NOMO-1 treated with dmso at 0.1 percent for 144 hours (cell line): ENCODE measurements at regions not wholly inside any gene's neighbourhood (a gene's known extent, or its start where the extent isn't known, plus 50 kb on each side); places are given as distances from the start of the nearest gene placed in this dataset.
"Not testable (repeated sequence)": the region's sequence is repeated elsewhere in the genome, so short reads cannot be mapped to it uniquely, and the experiment has no call there.

Experiments
- DNase-seq: peaks from one replicate; lab custom pipeline; 2025; ENCODE audit not compliant: unreplicated experiment; lab: John Stamatoyannopoulos, UW

DNA sequence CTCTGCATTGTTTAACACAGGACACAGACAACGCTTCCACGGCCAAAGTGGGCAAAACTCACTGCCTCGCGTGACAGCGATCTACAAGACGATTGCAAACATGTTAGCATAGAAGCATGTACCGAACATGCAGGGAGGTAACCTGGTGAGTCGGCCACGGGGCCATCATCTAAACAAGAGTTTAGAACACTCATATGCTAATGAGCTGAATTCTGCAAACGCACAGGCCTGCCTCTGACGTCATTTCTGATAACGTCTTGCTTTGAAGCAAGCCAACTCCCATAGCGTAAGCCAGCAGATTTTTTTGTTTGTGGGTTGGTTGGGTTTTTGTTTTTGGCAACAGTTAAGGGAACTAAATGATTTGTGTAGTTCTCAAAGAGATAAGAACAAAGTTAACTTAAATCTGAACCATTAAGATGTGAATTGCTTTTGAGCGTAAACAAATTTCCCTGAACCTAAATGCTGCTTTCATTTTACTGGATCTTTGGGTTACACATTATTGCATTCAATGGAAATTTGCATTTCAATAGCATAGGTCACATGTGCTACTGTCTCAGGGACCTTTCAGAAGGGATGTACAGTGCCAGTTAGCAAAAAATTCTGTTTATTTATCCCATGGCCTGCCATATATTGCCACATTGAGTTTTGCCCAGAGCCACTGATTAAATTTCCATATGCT is 184.5 kb upstream of the PDE10A start:
- no peak for DNase-seq

DNA sequence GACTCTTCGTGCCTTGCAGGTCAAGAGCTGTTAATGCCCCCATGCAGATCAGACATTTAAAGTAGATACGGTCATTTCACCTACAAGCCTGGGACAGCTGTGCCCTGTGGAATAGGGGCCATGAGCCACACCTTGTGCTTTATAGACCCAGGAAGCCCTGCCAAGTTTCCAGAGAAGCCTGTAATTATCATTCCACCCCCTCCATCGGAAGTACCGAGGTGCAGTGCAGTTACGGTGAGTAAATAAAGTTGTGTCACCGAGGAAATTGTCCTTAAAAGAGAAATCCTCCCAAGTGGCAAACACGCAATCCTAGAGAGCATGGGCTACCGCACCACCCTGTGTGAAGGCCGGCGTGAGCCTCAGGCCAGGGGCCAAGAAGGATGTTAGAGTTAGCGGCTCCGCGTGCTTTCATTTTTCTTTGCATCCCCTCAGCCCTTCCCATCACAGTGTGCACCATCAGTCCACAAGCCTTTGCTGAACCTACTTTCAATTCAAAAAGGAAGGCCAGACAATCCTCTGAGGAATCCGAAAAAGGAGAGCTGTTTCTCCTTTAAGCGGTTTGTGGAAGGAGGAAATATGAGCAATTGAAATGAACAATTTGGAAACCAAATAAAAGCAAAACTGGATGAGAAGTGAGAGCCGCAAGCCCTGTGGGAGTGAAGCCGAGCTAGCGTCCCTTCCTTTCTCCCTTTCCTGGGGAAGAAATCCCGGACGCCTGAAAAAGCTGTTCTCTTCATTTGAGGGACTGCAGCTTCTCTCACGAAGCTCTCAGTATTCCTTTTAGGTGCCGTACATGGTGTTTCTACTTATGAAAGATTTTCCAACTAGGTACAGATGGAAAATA is 183.3 kb upstream of the PDE10A start:
- DNase-seq: no peak

DNA sequence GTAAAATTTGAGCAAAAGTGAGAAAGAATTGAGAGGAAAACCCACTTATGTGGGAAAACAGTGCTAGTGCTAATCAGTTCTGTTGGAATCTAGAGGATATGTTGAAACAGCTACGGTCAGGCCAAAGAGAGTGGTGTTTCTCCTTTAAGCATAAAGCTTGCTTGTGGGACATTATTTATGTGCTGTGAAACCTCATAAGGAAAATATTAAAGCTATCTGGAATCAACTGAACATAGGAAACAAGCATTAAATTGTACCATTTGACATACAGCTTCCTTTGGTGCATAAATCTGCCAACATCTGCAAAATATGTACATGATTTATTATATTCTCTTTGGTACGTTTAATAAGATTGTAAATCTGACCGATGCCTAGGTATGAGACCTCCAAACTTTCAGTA is 182.5 kb upstream of the PDE10A start:
- no peak for DNase-seq

DNA sequence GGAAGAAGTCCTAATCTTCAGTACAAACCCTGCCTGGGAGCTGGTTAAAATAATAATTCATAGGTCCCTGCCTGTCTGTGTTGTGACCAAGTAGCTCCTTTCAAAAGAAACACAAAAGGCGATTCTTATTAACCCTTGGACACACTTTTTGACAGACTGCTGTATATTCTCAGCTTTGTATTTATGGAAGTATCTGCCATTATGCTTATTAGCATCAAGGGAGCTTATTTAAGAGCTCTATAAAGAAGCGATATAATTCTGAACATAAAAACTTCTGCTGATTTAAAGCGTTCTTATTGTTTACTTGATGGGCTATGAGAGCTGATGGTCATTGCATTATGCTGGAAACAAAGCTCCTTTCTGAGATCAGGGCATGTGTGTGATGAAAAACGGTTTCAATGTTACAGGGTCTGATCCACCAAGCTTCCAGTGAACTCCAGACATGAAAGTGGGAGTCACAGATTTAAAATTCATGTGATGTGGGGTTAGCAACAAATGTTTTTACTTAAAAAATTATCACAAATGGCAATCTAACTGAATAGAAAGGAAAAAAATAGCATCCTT is 181.8 kb upstream of the PDE10A start:
- no peak for DNase-seq

DNA sequence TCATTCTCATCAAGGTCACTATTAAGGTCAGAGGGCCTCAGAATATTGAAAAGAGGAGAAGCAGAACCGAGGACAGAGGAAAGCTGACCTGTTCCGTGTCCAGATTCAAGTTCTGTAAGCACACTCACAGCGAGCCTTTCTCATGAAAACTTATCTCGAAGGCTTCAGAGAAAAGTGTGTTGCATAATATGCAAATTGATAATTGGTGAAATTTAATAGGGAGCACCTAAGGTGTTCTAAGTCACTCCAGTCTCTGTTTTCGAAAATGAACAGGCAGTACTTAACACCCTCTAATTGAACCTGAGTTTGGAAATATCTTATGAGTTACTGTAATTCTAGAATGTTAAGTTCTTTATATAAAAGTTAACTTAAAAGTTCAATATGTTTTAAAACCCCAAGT is 181.2 kb upstream of the PDE10A start:
- no peak for DNase-seq

DNA sequence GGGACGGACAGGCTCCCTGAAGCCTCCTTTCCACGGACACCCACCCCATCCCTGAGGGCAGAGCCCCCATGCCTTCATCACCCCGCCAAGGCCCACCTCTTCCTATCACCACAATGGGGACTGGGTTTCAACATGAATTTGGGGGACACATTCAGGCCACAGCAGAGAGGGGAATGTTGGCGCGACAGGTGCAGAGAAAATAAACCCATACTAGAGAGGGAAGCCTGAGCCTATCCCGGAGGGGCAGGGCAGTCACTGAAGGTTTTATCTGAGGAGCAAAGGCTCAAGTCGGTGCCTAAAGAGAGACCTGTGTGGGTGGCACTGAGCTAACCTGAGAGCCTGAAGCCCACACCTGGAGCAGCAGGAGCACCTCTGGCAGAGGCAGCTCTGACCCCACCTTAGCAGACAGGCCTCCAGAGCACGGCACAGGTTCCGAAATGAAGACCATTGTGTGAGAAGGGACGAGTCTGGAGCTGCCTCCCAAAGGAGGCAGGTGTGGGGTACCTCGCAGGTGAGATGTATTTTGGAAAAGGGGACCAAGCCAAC is 180.6 kb upstream of the PDE10A start:
- no peak for DNase-seq

DNA sequence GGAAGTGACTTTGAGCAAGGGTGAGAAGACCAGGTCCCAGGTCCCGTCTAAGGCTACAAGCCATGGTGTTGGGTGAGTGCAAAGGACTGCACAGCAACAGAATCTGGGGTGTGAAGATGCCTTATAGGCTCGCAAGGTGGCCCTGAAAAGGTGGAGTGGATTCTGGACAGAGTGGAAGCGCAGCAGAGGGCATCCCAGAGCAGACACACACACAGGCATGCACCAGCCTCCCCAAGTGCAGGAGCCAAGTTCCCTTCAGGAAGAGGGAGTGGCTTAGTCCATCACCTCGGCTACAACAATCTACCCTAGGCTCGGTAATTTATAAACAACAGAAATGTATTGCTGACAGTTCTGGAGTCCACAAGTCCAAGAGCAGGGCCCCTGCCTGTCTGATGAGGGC is 180.1 kb upstream of the PDE10A start:
- no peak for DNase-seq

DNA sequence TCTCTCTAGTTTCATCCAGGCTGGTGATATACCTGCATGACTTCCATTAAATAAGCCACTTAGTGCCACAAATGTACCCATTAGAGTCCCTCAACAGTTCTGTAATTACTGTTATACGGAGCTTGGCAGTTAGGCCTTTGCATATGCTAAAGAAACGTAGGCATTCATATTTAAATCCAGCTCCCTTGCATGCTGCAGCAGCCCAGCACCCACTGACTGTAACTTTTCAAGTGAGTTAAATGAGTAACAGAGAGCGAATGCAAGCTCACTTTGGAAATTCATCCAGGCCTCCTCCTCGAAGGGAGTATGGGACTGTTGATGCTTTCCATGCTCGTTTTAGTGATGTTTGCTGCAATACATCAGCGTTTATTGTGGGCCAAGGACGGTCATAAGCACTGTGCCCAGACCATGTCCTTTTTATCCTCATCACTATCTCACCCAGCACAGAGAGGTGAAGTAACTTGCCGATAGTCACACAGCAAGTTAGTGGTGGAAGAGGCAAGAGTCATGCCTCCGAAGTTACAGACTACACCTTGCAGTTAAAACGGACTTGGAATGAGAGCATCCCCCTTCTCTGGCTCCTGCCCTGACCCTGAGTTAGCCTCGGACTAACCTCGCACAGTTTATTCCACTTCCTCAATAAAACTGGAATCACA is 179.4 kb upstream of the PDE10A start:
- DNase-seq: no peak

DNA sequence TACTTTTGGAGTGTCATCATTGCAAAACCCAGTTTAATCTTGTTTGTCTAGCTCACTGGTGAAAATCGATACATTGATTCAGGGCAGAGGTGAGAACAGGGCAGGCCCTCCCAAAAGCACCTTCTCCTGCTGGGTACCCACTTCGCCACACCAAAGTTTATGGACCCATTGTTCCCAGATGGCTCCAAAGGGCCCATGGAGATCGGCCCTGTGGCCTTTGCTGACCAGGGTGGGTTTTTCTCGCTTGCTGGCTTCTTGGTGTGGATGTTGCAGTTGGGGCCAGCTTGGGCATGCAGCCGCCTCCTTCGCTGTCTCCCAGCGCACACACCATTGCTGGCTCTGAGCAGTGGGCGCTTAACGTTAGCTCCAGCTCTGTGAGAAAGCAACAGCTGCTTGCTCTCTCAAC is 178.1 kb upstream of the PDE10A start:
- DNase-seq: no peak

DNA sequence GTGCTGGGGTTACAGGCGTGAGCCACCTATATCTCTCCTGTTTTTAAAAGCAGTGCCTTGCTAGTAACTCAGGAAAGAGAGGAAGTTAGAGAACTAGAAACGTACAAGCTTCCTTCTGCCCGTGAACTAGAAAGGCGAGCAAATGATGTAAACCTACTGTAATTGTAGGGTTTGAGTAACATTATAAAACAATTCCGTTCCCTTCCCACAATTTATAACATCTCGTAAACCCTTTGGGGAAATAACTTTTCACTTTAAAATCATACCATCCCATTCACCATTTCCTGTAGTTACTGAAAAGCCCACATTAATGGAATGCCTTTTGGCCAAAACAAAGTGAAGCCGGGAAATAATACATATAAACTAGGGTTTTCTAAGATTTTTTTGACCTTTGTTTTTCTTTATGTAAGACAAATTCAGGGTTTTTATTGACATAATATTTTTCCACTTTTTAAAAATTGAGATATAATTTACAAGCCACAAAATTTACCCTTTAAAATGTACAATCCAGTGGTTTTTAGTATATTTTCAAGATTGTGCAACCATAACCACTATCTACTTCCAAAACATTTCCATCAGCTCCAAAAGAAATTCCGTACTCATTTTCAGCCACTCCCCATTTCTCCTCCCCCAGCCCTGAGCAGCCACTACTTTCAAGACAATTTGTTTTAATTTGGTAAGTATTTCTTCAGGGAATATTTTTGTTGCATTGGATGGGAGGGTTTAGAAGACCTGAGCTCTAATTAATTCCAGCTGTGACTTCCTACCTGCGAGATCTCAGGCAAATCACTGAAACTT is 175.1 kb upstream of the PDE10A start:
- DNase-seq: no peak

DNA sequence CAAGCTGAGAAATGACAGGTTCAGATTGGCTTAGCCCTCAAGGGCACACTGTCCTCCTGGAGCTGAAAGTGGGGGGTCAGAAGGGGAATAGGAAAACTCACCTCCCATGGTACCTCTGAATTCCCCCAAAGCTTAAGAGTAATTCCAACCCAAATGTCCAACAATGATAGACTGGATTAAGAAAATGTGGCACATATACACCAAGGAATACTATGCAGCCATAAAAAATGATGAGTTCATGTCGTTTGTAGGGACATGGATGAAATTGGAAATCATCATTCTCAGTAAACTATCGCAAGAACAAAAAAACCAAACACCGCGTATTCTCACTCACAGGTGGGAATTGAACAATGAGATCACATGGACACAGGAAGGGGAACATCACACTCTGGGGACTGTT is 173.6 kb upstream of the PDE10A start:
- DNase-seq: not testable (repeated sequence)

DNA sequence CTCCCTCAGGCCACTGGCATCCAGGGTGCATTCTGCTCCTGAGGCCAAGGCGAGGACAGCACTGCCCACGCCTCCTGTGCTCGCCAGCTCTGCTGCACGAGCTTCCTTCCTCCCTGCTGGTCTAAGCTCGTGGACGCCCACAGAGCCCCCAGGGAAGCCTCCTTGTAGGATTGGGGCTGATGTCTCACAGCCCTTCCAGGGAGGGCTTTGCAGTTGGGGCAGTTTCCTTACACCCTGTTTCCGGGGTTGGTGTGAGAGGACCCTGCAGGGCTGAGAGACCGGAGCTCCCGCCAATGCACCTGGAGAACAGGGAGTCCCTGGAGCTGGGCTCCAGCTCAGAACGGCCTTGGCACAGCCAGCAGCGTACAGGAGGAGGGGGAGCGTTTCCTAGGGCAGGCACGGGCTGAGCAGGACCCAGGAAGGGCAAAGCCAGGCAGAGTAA is 172.4 kb upstream of the PDE10A start:
- no peak for DNase-seq

DNA sequence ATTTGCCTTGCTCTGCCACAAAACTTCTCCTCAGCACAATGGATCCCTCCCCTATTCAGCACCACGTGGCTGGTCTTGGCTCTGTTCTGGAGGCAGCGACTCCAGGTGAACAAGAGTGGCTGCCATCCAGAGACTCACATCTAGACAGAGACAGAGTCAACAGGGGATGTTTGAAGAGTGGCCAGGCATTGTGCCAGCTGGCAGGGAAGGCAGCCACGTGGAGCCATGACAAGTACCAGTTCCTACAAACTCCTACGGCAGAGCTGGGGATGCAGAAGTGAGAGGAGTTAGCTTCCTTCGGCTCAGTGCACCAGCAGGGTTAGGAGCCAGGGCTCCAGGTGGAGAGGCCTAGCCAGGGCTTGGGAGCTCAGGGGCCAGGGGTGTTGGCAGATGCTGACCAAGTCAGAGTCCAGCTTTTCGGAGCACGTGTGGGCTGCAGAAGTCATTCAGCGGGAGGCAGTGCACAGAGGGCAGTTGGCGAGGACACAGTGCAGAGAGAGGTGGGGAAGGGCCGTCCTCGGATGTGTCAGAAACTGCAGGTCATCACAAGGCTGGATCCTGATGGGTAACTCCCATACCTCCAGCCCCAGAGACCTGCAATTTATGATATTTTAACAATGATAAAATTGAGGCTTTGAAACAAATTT is 171.7 kb upstream of the PDE10A start:
- no peak for DNase-seq

DNA sequence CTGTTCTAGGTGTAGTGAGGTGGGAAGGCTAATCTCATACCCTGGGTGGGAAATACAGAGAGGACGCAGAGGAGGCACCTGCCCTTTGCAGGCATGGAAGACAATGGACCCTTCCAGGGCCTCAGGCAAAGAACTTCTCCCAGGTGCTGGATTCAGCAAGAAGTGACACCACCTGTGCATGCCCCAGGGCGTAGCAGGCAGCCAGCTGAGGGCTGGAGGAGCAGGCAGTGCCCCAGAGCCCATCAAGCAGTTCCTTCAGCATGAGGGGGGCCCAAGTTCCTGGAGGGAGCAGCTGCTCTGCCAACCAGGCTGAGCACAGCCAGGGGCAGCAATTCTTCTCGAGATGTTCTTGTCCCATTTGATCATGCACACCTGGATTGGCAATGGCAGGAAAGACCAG is 170.3 kb upstream of the PDE10A start:
- DNase-seq: no peak

DNA sequence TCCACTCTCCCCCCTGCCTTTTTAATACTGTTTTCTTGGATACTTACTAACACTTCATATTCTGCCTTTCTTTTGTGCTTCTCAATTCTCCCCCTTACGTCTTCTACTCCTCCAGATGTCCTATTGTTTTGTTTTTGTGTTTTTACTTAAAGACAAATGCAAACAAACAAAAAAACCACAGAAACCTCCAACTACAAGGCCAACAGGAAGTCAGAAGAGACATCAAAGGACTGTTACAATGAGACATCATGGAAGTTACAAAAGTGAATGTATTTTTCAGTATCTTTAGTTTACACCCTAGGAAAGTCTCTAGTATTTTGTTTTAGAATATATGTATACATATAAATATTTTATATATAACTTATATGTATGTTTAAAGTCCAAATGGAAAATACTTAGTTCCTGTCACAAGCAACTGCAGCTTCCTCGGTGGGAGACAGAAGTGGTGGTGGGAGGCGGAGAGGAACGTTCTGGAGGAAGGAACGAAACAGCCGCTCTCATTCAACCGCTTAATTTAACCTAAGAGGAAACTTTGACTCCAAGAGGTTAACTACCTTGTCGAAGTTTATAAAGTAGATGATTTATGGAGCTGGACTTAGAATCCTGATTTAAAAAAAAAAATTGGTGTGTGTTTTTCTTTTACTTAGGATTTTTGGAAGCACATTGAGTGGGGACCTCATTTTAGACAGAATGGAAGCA is 168.9 kb upstream of the PDE10A start:
- DNase-seq: no peak

DNA sequence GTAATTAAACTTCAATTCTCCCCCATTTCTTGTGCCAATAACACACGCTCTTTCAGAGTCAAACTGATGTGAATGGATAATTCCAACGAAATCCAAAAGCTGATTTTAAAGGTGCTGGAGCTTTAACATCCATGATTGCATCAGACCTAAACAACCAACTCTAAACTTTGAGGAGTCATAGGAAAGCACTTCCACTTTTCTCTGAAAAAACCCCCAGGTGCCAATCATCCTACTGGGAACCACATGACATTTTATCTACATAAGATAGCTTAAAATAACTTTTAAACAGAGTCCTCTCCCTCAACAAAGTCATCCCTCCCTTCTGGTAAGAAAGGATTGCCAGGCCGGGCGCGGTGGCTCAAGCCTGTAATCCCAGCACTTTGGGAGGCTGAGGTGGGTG is 167.7 kb upstream of the PDE10A start:
- DNase-seq: no peak

DNA sequence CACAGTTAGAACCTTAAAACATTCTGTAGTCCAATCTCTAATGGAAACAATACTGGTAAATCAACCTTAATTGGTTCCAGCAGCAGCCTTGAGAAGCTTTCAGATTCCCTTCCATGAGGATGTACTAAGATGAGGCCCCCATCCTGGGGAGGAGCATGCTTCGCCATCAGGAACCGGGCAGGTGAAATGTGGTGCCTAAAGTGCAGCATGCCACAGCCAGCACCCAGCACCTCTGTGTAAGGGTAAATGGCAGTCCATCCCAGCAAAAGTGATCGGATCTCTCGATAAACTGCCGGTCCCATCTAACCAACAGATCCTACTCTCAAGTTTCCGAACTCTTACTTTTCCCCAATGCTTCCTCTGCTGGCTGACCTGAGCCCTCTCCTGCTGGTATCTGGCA is 166.3 kb upstream of the PDE10A start:
- no peak for DNase-seq

DNA sequence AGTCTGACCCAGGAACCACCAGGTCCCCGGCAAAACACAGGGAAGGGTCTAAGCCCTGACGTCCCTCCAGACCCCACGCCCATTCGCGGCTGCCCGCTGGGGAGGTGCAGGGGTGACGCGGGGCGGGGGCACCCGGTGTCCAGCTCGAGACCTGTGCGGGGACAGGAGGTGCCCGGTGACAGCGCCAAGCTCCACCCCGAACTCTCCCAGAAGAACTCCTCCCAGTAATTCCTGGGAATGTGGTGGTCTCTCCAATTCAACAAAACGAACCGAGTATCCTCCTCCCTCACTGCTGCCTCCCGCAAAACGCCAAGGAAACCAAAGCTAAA is 164.1 kb upstream of the PDE10A start:
- DNase-seq: no peak

DNA sequence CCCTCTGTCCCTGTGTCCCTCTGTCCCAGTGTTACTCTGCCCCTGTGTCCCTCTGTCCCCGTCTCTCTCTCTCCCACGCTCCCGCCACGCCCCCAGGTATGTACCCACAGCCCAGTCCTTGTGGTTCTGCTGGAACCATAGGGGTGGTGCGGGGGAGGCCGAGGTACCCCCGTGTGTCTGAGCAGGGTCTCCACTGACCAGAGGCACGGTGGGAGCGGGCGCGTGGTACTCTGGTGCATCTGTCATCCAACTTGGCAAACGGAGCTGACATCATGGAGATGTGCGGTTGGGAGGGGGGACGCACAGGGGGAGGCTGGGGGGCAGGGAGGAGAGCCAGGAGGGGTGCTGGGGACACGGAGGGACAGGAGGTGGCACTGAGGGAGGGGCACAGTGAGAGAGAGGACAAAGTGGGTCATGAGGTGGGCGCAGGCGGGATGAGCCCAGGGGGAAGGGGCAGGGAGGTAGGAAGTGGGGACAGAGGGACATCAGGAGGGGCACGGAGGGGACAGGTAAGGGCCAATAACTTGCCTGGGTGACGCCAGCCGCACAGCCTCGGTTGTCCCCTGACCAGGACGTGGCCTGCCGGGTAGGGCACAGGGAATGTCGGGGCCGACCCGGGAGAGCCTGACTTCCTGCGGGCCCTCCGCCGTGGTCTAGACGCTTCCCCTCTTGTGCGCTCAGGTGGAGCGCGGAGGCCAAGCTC is 163.6 kb upstream of the PDE10A start:
- no peak for DNase-seq
